Type B pancreatic cell (in vitro differentiated cells): ENCODE measurements at regions not wholly inside any gene's neighbourhood (a gene's known extent, or its start where the extent isn't known, plus 50 kb on each side); places are given as distances from the start of the nearest gene placed in this dataset.
"Not testable (repeated sequence)": the region's sequence is repeated elsewhere in the genome, so short reads cannot be mapped to it uniquely, and the experiment has no call there.

Experiments
- DNase-seq: peaks from one replicate; pipeline ENCODE4 v3.0.0; 2021; ENCODE audit warnings: mixed read lengths; ENCODE audit not compliant: unreplicated experiment; ENCODE audit errors: extremely low spot score
- H3K27ac Mint-ChIP-seq: 2 replicates; pipeline ENCODE4 v1.8.0; 2021; ENCODE audit warnings: mild to moderate bottlenecking, mixed read lengths
- H3K27me3 Mint-ChIP-seq: 2 replicates; pipeline ENCODE4 v1.8.0; 2021; ENCODE audit warnings: mixed read lengths
- H3K36me3 Mint-ChIP-seq: 2 replicates; pipeline ENCODE4 v1.8.0; 2021; ENCODE audit warnings: mixed read lengths
- H3K4me1 Mint-ChIP-seq: one replicate; pipeline ENCODE4 v1.8.0; 2021; ENCODE audit warnings: mixed read lengths; ENCODE audit not compliant: unreplicated experiment
- H3K4me3 Mint-ChIP-seq: 2 replicates; pipeline ENCODE4 v1.8.0; 2021; ENCODE audit warnings: mild to moderate bottlenecking, mixed read lengths
- H3K9me3 Mint-ChIP-seq: 2 replicates; pipeline ENCODE4 v1.8.0; 2021; ENCODE audit warnings: mixed read lengths

DNA sequence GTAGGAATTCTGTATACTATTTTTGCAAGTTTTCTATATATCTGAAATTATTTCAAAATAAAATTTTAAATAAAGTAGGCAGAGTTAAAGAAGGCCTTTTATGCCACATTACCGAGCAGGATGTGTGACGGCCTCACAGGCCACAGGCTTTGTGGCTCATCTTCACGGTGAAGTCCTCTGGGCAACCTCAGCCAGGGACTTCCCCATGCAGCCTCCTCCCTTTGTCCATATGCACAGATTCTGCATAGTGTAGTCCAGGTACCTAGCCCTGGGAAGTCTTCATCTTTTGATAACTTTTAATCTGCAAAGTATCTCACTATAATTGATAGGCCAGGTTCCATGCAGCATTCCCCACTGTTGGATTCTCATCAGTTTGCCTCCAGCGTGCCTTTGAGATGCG, 62.8 kb downstream of the ARHGAP11B start:
- H3K4me1 Mint-ChIP-seq, H3K36me3 Mint-ChIP-seq, H3K27ac Mint-ChIP-seq, H3K9me3 Mint-ChIP-seq, H3K4me3 Mint-ChIP-seq, H3K27me3 Mint-ChIP-seq, DNase-seq: not testable (repeated sequence)

DNA sequence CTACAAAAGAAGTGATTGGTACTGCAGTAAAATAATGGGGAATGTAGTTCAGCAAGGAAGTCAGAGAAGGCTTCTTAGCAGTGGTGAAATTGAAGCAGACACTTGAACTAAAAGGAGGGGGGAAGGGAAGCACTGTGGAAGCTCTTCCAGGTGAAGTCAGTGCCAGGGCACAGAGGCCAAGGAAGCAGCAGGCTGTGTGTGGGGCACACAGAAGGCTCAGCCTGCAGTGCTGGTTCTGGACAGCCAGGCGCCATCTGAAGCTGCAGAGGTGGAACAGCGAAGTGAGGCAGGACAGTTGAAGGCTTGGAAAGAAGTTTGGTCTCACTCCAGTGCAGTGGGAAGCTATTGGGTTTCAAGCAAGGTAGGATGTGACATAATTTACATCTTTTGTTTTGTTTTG, 64.2 kb downstream of the ARHGAP11B start:
- not testable (repeated sequence) for H3K4me1 Mint-ChIP-seq, H3K27ac Mint-ChIP-seq, H3K9me3 Mint-ChIP-seq

GRCh38 chr15:30695811-30696210, 69.9 kb downstream of the ARHGAP11B start:
- not testable (repeated sequence) for H3K4me3 Mint-ChIP-seq, H3K27me3 Mint-ChIP-seq, H3K9me3 Mint-ChIP-seq, H3K36me3 Mint-ChIP-seq, H3K27ac Mint-ChIP-seq, H3K4me1 Mint-ChIP-seq, DNase-seq

More for the DNA sequence above, 64.2 kb downstream of the ARHGAP11B start:
- not testable (repeated sequence) for DNase-seq, H3K36me3 Mint-ChIP-seq, H3K27me3 Mint-ChIP-seq, H3K4me3 Mint-ChIP-seq

DNA sequence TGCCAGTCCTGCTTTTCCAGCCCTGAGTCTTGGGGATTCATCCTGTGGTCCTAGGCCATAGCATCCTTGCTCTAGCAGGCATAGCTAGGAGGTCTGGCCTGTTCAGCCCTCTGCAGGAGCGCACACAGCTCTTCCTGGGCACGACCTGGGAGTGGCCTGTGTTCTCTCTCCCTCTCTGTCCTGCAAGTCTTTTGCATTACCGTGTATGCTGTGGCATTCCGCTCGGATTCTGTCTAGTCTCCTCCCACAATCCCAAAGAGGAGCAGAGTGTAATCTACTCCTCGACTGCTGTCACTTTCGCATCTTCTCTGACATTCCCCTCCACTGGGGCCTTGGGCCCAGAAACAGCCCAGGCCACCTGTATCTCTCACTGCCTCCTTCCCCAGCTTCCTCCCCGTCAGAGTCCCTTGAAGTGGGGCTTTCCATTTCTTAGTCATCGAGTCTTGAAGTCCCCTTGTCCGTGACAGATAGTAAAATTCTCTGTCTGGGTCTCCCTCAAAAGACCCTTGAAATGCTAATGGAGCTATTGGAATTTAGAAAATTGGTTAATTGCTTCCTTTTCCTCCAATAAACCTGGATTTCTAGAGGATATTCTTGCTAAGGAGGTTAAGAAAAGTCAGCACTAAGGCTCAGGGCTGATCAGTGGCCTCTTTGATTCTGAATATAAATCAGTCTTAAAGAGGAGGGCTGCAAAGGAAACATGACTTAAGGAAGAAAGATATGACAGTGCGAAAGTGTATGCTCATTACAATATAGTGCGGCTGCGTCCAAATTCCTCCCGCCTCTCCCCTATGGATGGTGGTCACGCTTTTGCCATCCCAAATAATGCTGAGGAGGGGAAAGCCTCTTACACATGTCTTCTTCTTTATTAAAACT, 70.7 kb downstream of the ARHGAP11B start:
- H3K27me3 Mint-ChIP-seq, H3K27ac Mint-ChIP-seq, H3K4me3 Mint-ChIP-seq: not testable (repeated sequence)

GRCh38 chr15:30697315-30697685, 71.4 kb downstream of the ARHGAP11B start:
- not testable (repeated sequence) for H3K9me3 Mint-ChIP-seq, H3K27ac Mint-ChIP-seq, H3K36me3 Mint-ChIP-seq, H3K27me3 Mint-ChIP-seq, DNase-seq, H3K4me1 Mint-ChIP-seq, H3K4me3 Mint-ChIP-seq

More for the DNA sequence above, 70.7 kb downstream of the ARHGAP11B start:
- not testable (repeated sequence) for H3K36me3 Mint-ChIP-seq, H3K4me1 Mint-ChIP-seq, DNase-seq, H3K9me3 Mint-ChIP-seq

DNA sequence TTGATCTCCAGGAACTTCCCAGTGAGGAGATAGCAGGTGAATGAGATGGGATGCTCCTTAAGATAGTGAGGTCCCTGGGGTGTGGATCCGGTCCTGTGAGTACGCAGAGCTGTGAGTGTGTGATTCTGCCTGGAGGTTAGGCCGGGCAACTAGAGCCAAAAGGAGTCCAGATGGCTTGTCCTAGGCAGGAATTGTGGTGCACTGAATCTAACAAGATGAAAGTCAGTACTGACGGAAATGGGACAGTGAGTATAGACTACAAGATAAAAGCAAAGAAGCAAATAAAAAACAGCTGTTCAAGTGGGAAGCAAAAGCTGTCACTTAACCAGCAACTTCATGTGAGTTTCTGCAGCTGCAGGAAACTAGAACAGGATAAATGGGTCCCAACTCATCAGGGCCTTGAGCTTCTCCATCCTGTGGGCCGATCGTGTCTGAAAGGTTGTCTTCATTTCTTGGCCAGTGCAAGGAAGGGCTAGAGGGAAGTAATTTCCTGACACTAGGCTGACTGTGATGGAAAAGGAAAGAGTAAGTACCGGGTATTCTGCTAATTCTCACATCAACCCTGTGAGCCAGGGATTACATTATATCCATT, 74.2 kb downstream of the ARHGAP11B start:
- not testable (repeated sequence) for DNase-seq, H3K4me1 Mint-ChIP-seq, H3K36me3 Mint-ChIP-seq, H3K27me3 Mint-ChIP-seq, H3K9me3 Mint-ChIP-seq, H3K27ac Mint-ChIP-seq, H3K4me3 Mint-ChIP-seq

- not testable (repeated sequence) for H3K27me3 Mint-ChIP-seq, DNase-seq, H3K36me3 Mint-ChIP-seq
These were observed 82.2 kb downstream of the ARHGAP11B start for GRCh38 chr15:30707976-30708685.

GRCh38 chr15:30708809-30709208, 82.9 kb downstream of the ARHGAP11B start:
- not testable (repeated sequence) for H3K27me3 Mint-ChIP-seq, H3K36me3 Mint-ChIP-seq, H3K9me3 Mint-ChIP-seq, H3K4me1 Mint-ChIP-seq, H3K4me3 Mint-ChIP-seq, DNase-seq, H3K27ac Mint-ChIP-seq

More at GRCh38 chr15:30707976-30708685, 82.2 kb downstream of the ARHGAP11B start:
- not testable (repeated sequence) for H3K4me3 Mint-ChIP-seq, H3K4me1 Mint-ChIP-seq, H3K27ac Mint-ChIP-seq, H3K9me3 Mint-ChIP-seq

DNA sequence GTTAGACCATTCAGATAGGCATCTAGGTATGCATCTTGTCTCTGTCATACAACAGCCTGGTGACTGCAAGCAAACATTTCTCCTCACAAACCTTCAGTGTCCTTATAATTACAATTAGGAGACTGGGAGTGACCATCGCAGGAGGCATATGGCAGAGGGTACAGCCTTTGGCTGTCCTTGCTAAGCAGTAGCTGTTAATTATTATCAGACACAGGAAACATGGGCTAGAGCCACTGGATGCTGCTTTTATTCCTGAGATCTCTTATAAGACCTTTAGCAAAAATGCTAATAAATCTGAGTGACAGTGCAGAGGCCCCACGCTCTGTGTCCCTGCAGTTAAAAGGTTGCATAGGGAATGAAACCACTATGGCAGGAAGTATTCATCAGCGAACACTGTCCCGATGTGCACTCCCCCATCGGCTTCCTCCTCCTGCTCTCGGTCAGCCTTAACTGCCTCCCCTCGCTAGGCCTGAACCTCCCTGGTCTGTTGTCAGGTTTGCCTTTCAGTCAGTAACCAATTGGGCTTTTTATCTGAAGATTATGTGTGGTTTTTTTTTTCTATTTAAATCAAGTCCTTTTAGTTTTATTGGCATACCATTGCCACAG, 92.2 kb downstream of the ARHGAP11B start:
- H3K4me1 Mint-ChIP-seq, H3K27me3 Mint-ChIP-seq, H3K4me3 Mint-ChIP-seq, H3K9me3 Mint-ChIP-seq, DNase-seq, H3K27ac Mint-ChIP-seq, H3K36me3 Mint-ChIP-seq: not testable (repeated sequence)

GRCh38 chr15:30719363-30719762, 93.4 kb downstream of the ARHGAP11B start:
- not testable (repeated sequence) for H3K27ac Mint-ChIP-seq, H3K9me3 Mint-ChIP-seq, DNase-seq, H3K27me3 Mint-ChIP-seq, H3K4me3 Mint-ChIP-seq, H3K4me1 Mint-ChIP-seq
- peaks cover 15% of the 10 kb centered on the region for H3K36me3 Mint-ChIP-seq

DNA sequence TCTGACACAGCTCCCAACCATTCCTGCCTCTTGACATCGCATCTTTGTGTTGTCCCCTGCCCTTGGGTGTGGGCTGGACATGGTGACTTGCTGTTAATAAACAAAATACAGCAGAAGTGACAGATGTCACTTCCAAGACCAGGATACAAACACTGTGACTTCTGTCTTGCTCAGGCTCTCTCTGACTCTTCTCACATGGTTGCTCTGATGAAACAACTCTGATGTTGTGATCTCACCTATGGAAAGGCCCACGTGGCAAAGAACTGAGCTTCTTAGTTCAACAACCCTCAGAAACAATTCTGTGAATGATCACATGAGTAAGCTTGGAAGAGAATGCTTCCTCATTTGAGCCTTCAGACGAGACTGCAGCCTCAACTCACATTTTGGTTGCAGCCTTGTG, 94.9 kb downstream of the ARHGAP11B start:
- not testable (repeated sequence) for DNase-seq, H3K4me1 Mint-ChIP-seq, H3K27ac Mint-ChIP-seq, H3K9me3 Mint-ChIP-seq, H3K4me3 Mint-ChIP-seq, H3K27me3 Mint-ChIP-seq
- peaks cover 15% of the 10 kb centered on the region for H3K36me3 Mint-ChIP-seq

- H3K4me1 Mint-ChIP-seq, H3K9me3 Mint-ChIP-seq, DNase-seq, H3K4me3 Mint-ChIP-seq, H3K27ac Mint-ChIP-seq, H3K27me3 Mint-ChIP-seq: not testable (repeated sequence)
- H3K36me3 Mint-ChIP-seq: peaks cover 22% of the 10 kb centered on the region
These were observed 95.6 kb downstream of the ARHGAP11B start for GRCh38 chr15:30721529-30721928.

DNA sequence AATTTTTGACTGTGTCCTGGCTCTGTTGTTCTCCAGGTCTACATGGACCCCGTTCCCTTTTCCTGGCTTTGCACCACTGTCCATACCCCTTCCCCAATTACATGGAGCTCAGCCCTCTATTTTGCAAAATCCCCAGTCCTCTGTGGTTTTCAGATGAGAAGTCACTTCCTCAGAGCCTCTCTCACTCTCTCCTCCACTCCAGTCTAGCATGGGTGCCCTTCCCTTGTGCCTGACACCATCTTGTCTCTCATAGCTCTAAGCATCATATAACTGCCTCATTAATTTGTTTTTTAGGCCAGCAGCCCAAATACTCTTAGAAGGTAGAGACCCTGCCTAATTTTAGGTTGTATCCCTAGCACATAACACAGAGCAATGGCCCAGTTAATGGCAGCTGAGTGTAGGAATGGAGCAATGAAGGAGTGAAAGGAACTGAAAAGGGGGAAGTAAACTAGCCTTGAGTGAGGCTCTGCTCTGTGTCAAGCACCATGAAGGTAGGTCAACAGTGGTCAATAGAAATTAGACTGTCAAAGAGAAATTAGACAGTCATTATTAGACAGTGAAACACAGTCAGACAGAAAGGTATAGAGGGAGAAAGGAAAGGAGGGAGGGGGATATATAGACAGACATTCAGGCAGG, 97.7 kb downstream of the ARHGAP11B start:
- peaks cover 24% of the 10 kb centered on the region for H3K36me3 Mint-ChIP-seq
- not testable (repeated sequence) for H3K4me1 Mint-ChIP-seq, H3K27me3 Mint-ChIP-seq, H3K9me3 Mint-ChIP-seq, H3K27ac Mint-ChIP-seq, H3K4me3 Mint-ChIP-seq, DNase-seq
